Upper lobe of left lung (tissue), 4 donors: ENCODE measurements at regions not wholly inside any gene's neighbourhood (a gene's known extent, or its start where the extent isn't known, plus 50 kb on each side); places are given as distances from the start of the nearest gene placed in this dataset.

Experiments
- POLR2AphosphoS5 ChIP-seq, 2 donors: sonication (generic); formaldehyde crosslinking; IDR thresholded peaks; one replicate each; pipeline ENCODE4 v1.5.1; 2017; ENCODE audit warnings: antibody characterized with exemption in 2 of 2
- TF ChIP-seq, protein P1 (sequence below), 6 experiments: fragments of 450-650 bp in 4 of 6; fragments of 200-600 bp in 2 of 6; sonication (generic) in 2 of 6; IDR thresholded peaks; one replicate each; pipeline ENCODE4 v1.5.1; 2016 to 2019; ENCODE audit warnings: antibody characterized with exemption in 6 of 6

DNA sequence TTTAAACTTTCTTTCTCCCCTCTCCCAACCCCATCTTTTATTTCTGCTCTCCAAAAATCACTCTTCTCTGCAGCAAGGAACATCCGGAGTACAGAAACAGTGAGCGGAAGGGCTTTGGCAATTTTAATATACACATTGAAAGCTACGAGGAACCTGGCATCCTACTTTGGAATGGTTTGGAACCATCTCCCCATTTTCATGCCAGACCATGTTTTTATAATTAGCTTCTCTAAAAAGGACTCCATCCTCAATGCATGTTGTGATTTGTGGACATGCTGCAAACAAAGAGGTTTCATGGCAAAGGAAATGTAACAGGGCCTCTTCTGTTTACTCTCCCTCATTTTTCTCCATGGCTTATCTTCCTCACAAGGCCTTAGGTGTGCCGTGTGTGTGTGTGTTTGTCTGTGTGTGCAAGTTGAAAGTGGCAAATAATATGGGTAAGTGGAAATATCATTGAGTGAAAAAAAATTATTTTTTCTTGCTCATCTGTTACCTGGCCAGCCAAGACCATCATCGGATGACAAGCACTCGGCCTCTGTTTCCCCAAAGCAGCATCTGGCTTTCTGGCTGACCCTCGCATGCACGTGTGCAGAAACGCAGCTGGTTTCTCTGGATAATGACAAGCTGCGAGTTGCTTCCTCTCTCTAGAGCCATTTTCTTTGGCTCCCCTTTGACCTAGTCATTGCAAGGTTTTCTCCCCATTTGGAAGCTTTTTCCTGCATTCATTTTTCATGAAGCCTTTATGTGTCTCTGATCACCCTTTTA is 585.0 kb downstream of the TMEM114 start:
- TF ChIP-seq, protein P1, sequence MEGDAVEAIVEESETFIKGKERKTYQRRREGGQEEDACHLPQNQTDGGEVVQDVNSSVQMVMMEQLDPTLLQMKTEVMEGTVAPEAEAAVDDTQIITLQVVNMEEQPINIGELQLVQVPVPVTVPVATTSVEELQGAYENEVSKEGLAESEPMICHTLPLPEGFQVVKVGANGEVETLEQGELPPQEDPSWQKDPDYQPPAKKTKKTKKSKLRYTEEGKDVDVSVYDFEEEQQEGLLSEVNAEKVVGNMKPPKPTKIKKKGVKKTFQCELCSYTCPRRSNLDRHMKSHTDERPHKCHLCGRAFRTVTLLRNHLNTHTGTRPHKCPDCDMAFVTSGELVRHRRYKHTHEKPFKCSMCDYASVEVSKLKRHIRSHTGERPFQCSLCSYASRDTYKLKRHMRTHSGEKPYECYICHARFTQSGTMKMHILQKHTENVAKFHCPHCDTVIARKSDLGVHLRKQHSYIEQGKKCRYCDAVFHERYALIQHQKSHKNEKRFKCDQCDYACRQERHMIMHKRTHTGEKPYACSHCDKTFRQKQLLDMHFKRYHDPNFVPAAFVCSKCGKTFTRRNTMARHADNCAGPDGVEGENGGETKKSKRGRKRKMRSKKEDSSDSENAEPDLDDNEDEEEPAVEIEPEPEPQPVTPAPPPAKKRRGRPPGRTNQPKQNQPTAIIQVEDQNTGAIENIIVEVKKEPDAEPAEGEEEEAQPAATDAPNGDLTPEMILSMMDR (IDR thresholded peaks at IDR 0.05), result no peak
- TF ChIP-seq POLR2AphosphoS5 (IDR thresholded peaks at IDR 0.05), result no peak
